Thymus (tissue), 11 donors: ENCODE measurements at regions not wholly inside any gene's neighbourhood (a gene's known extent, or its start where the extent isn't known, plus 50 kb on each side); places are given as distances from the start of the nearest gene placed in this dataset.

Experiments used
- DNase-seq, 9 donors: peaks; one replicate each; pipeline ENCODE4 v3.0.0-alpha.2; 2013; ENCODE audit warnings: low spot score in 9 of 9, low read depth in 6 of 9, missing footprints in 1 of 9
- H3K27ac ChIP-seq, 2 donors: one replicate each; pipeline ENCODE4 v1.5.1; 2013; ENCODE audit warnings: control low read depth in 1 of 2, low read depth in 1 of 2, low read length in 1 of 2, mild to moderate bottlenecking in 1 of 2, moderate library complexity in 1 of 2
- H3K27me3 ChIP-seq, 2 donors: one replicate each; pipeline ENCODE4 v1.5.1; 2013; ENCODE audit warnings: low read length in 1 of 2; ENCODE audit not compliant: control insufficient read depth in 2 of 2, insufficient read depth in 1 of 2
- H3K36me3 ChIP-seq, 2 donors: one replicate each; pipeline ENCODE4 v1.5.1; 2013; ENCODE audit warnings: low read length in 1 of 2, mild to moderate bottlenecking in 1 of 2, moderate library complexity in 1 of 2; ENCODE audit not compliant: control insufficient read depth in 2 of 2, insufficient read depth in 2 of 2
- H3K4me1 ChIP-seq, 2 donors: one replicate each; pipeline ENCODE4 v1.5.1; 2013; ENCODE audit warnings: low read length in 2 of 2; ENCODE audit not compliant: control insufficient read depth in 2 of 2, insufficient read depth in 2 of 2
- H3K4me3 ChIP-seq, 2 donors: one replicate each; pipeline ENCODE4 v1.5.1; 2013; ENCODE audit warnings: low read length in 2 of 2, control low read depth in 1 of 2, mild to moderate bottlenecking in 1 of 2
- H3K9me3 ChIP-seq, 2 donors: one replicate each; pipeline ENCODE4 v1.5.1; 2013; ENCODE audit warnings: low read length in 1 of 2, mild to moderate bottlenecking in 1 of 2; ENCODE audit not compliant: control insufficient read depth in 2 of 2, insufficient read depth in 1 of 2
- WGBS: extraction: QIAGEN DNeasy Blood & Tissue Kit; methylation state at CpG from one replicate; pipeline ENCODE4 v1.1.7; 2013; 5-methylcytosine and 5-hydroxymethylcytosine counted together
- donor health status: healthy.

- no peak for DNase-seq
- Histone ChIP-seq H3K36me3 (no peaks in the 10 kb centered on the region), H3K4me3 (no peak overlapping the region), H3K27ac (no peak overlapping the region), H3K9me3 (no peaks in the 10 kb centered on the region), H3K27me3 (peaks cover 0 to 14% of the 10 kb centered on the region in 2 donors), H3K4me1 (peaks cover 0 to 19% of the 10 kb centered on the region in 2 donors)
- 21% methylated on average over 17 of the region's 17 CpGs for WGBS
Measured at GRCh38 chr6:219641-220198, 72.6 kb upstream of the DUSP22 start.

- Histone ChIP-seq H3K27me3 (peaks cover 0 to 14% of the 10 kb centered on the region in 2 donors), H3K4me3 (no peak overlapping the region), H3K36me3 (no peaks in the 10 kb centered on the region), H3K9me3 (no peaks in the 10 kb centered on the region), H3K4me1 (peaks cover 0 to 23% of the 10 kb centered on the region in 2 donors), H3K27ac (no peak overlapping the region)
- no peak for DNase-seq
- WGBS: 96% methylated on average over 4 of the region's 4 CpGs
Measured at GRCh38 chr6:220312-220711, 72.0 kb upstream of the DUSP22 start.

GRCh38 chr6:220721-221475, 71.4 kb upstream of the DUSP22 start:
- Histone ChIP-seq H3K4me3 (no peak overlapping the region), H3K27me3 (peaks cover 0 to 14% of the 10 kb centered on the region in 2 donors), H3K4me1 (peaks cover 0 to 26% of the 10 kb centered on the region in 2 donors), H3K9me3 (no peaks in the 10 kb centered on the region), H3K27ac (no peak overlapping the region), H3K36me3 (no peaks in the 10 kb centered on the region)
- DNase-seq: no peak
- WGBS: 85% methylated on average over 16 of the region's 16 CpGs

DNA sequence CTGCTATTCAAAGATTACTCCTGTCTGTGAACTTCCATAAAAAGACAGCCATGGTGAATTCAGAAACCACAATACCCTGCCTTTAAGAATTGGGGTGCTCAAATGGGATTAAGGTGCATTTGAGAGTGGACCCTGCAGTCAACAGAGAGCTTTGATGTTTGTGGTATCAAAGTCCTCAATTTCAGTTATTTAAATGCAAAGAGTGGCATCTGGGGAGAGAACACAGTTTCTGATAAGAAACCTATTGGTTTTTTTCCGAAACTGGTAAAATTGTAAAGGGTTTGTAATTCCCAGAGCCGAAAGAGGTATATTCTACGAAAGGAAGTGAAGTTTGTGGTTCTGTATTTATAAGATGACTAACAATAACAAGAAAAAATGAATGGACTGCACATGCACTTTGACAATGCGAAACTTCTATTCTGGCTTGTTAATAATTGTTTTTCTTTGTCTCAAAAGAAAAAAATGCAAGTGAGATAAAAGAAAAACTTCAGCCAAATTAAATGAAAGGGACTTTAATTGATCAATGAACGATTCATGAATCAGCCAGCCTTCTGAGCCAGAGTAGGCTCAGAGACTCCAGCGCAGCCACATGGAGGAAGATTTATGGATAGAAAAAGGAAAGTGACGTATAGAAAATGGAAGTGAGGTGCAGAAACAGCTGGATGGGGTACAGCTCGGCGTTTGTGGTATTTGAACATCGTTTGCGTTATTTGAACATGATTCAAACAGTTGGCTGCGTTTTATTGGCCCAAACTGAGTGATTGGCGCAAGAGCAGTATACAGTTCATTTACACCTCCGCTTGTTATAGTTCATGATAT, 70.5 kb upstream of the DUSP22 start:
- no peaks in the 10 kb centered on the region for H3K36me3 ChIP-seq
- no peak for DNase-seq
- WGBS: 92% methylated on average over 14 of the region's 14 CpGs

GRCh38 chr6:222468-222867, 69.8 kb upstream of the DUSP22 start:
- Histone ChIP-seq H3K27ac (no peak overlapping the region), H3K4me1 (peaks cover 0 to 26% of the 10 kb centered on the region in 2 donors), H3K9me3 (peaks cover 0 to 5% of the 10 kb centered on the region in 2 donors), H3K4me3 (no peak overlapping the region), H3K27me3 (peaks cover 0 to 14% of the 10 kb centered on the region in 2 donors), H3K36me3 (no peaks in the 10 kb centered on the region)
- 99% methylated on average over 5 of the region's 5 CpGs for WGBS
- no peak for DNase-seq

More for the DNA sequence above, 70.5 kb upstream of the DUSP22 start:
- no peaks in the 10 kb centered on the region for H3K9me3 ChIP-seq
- peaks cover 0 to 14% of the 10 kb centered on the region in 2 donors for H3K27me3 ChIP-seq
- peaks cover 0 to 26% of the 10 kb centered on the region in 2 donors for H3K4me1 ChIP-seq
- no peak overlapping the region for H3K27ac ChIP-seq
- no peak overlapping the region for H3K4me3 ChIP-seq

- Histone ChIP-seq H3K9me3 (peaks cover 0 to 11% of the 10 kb centered on the region in 2 donors), H3K36me3 (no peaks in the 10 kb centered on the region), H3K27ac (no peak overlapping the region), H3K4me3 (no peak overlapping the region), H3K4me1 (peaks cover 0 to 20% of the 10 kb centered on the region in 2 donors), H3K27me3 (peaks cover 0 to 14% of the 10 kb centered on the region in 2 donors)
- 96% methylated on average over 9 of the region's 9 CpGs for WGBS
- DNase-seq: no peak
Measured at GRCh38 chr6:223136-223535, 69.2 kb upstream of the DUSP22 start.

- Histone ChIP-seq H3K4me1 (peaks cover 0 to 19% of the 10 kb centered on the region in 2 donors), H3K36me3 (no peaks in the 10 kb centered on the region), H3K27ac (no peak overlapping the region), H3K4me3 (no peak overlapping the region), H3K9me3 (peaks cover 0 to 12% of the 10 kb centered on the region in 2 donors), H3K27me3 (peaks cover 0 to 14% of the 10 kb centered on the region in 2 donors)
- no peak for DNase-seq
- WGBS: 98% methylated on average over 12 of the region's 12 CpGs
Measured at GRCh38 chr6:223763-224162, 68.5 kb upstream of the DUSP22 start.

DNA sequence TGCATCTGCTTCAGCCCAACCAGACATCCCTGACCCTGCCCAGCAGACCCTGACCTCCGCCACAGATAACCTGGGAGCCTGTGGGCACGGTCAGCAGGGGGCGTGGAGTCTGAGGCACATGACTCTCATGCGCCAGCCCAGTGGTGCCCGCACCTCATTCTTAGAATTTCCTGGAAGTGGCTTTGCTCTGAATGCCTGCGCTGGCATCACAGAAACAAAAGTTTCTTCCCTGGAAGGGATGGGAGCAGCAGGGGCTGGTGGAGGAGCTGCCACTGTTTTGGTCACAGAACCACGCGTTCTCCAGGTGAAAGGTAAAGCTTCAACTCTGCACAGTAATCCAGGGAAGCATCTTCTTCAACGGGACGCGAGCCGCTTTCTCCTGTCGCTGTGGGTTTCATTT, 67.9 kb upstream of the DUSP22 start:
- DNase-seq: no peak
- Histone ChIP-seq H3K4me3 (no peak overlapping the region), H3K9me3 (peaks cover 0 to 12% of the 10 kb centered on the region in 2 donors), H3K27me3 (peaks cover 0 to 11% of the 10 kb centered on the region in 2 donors), H3K27ac (no peak overlapping the region), H3K36me3 (no peaks in the 10 kb centered on the region), H3K4me1 (peaks cover 0 to 19% of the 10 kb centered on the region in 2 donors)
- WGBS: 99% methylated on average over 13 of the region's 13 CpGs
